Mucosa of rectum (tissue), 2 donors: ENCODE measurements at regions not wholly inside any gene's neighbourhood (a gene's known extent, or its start where the extent isn't known, plus 50 kb on each side); places are given as distances from the start of the nearest gene placed in this dataset.
"Not testable (repeated sequence)": the region's sequence is repeated elsewhere in the genome, so short reads cannot be mapped to it uniquely, and the experiment has no call there.

Source experiments
- H3K27ac ChIP-seq, 2 donors: one replicate each; pipeline ENCODE4 v1.7.0; 2013; ENCODE audit warnings: inconsistent platforms in 2 of 2, low read depth in 2 of 2, low read length in 2 of 2
- H3K27me3 ChIP-seq, 2 donors: one replicate each; pipeline ENCODE4 v1.7.0; 2013; ENCODE audit warnings: low read length in 2 of 2; ENCODE audit not compliant: control insufficient read depth in 2 of 2, insufficient read depth in 2 of 2
- H3K36me3 ChIP-seq, 2 donors: one replicate each; pipeline ENCODE4 v1.7.0; 2013; ENCODE audit warnings: low read length in 2 of 2; ENCODE audit not compliant: control insufficient read depth in 2 of 2, insufficient read depth in 2 of 2
- H3K4me1 ChIP-seq, 2 donors: one replicate each; pipeline ENCODE4 v1.7.0; 2013; ENCODE audit warnings: low read length in 2 of 2, mild to moderate bottlenecking in 1 of 2; ENCODE audit not compliant: control insufficient read depth in 2 of 2, insufficient read depth in 2 of 2
- H3K4me3 ChIP-seq, 2 donors: one replicate each; pipeline ENCODE4 v1.7.0; 2013; ENCODE audit warnings: low read length in 2 of 2
- H3K9ac ChIP-seq, 2 donors: one replicate each; pipeline ENCODE4 v1.7.0; 2013; ENCODE audit warnings: low read length in 2 of 2, low read depth in 1 of 2, mild to moderate bottlenecking in 1 of 2
- H3K9me3 ChIP-seq, 2 donors: one replicate each; pipeline ENCODE4 v1.7.0; 2013; ENCODE audit warnings: low read length in 2 of 2; ENCODE audit not compliant: control insufficient read depth in 2 of 2
- donor health status: healthy.
- donor health status: Normal muscosa, but diverticular disease.

GRCh38 chr11:115637599-115638241 is 133.5 kb upstream of the CADM1 start:
- Histone ChIP-seq H3K27me3 (no peaks in the 10 kb centered on the region), H3K27ac (no peak overlapping the region), H3K4me3 (no peak overlapping the region), H3K4me1 (no peaks in the 10 kb centered on the region), H3K9ac (no peak overlapping the region), H3K9me3 (no peaks in the 10 kb centered on the region), H3K36me3 (no peaks in the 10 kb centered on the region)

GRCh38 chr11:115636753-115637527 is 132.7 kb upstream of the CADM1 start:
- no peak overlapping the region for H3K4me3 ChIP-seq
- H3K27me3 ChIP-seq: no peaks in the 10 kb centered on the region
- no peaks in the 10 kb centered on the region for H3K36me3 ChIP-seq
- no peak overlapping the region for H3K9ac ChIP-seq
- H3K27ac ChIP-seq: no peak overlapping the region
- H3K4me1 ChIP-seq: no peaks in the 10 kb centered on the region
- no peaks in the 10 kb centered on the region for H3K9me3 ChIP-seq

GRCh38 chr11:115633977-115634376 is 129.8 kb upstream of the CADM1 start:
- not testable (repeated sequence) for H3K27ac ChIP-seq, H3K27me3 ChIP-seq, H3K4me3 ChIP-seq, H3K9ac ChIP-seq, H3K4me1 ChIP-seq, H3K9me3 ChIP-seq, H3K36me3 ChIP-seq

GRCh38 chr11:115632061-115632460 is 127.8 kb upstream of the CADM1 start:
- Histone ChIP-seq H3K27me3 (peaks cover 0 to 2% of the 10 kb centered on the region in 2 donors), H3K27ac (no peak overlapping the region), H3K9me3 (no peaks in the 10 kb centered on the region), H3K36me3 (no peaks in the 10 kb centered on the region), H3K9ac (no peak overlapping the region), H3K4me1 (no peaks in the 10 kb centered on the region), H3K4me3 (no peak overlapping the region)

- H3K36me3 ChIP-seq: no peaks in the 10 kb centered on the region
- peaks cover 0 to 2% of the 10 kb centered on the region in 2 donors for H3K27me3 ChIP-seq
- H3K4me3 ChIP-seq: no peak overlapping the region
- no peak overlapping the region for H3K9ac ChIP-seq
- H3K9me3 ChIP-seq: no peaks in the 10 kb centered on the region
- no peaks in the 10 kb centered on the region for H3K4me1 ChIP-seq
- no peak overlapping the region for H3K27ac ChIP-seq
Measured at GRCh38 chr11:115631609-115632008, 127.4 kb upstream of the CADM1 start.

DNA sequence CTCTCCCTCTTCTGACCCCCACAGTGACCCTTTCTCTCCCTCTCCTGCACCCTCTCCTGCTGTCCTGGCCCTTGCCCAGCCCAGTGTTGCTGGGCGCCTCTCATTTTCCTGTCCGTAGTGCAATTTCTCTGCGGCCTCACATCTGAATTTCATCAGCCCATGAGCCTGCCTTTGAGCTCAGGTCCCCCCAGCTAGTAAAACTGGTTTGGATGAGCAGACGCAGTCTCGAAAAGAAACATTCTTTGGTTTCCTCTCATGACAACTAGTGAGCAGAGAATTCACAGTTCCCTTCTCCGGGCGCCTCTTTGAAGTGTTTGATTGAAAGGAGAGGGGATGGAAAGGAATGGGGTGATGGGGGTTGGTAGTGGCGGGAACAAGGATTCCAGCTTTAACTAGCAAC is 126.0 kb upstream of the CADM1 start:
- no peaks in the 10 kb centered on the region for H3K9me3 ChIP-seq
- no peak overlapping the region for H3K27ac ChIP-seq
- no peaks in the 10 kb centered on the region for H3K36me3 ChIP-seq
- H3K4me1 ChIP-seq: no peaks in the 10 kb centered on the region
- H3K27me3 ChIP-seq: peaks cover 0 to 2% of the 10 kb centered on the region in 2 donors
- no peak overlapping the region for H3K4me3 ChIP-seq
- no peak overlapping the region for H3K9ac ChIP-seq

- Histone ChIP-seq H3K27me3 (peaks cover 0 to 2% of the 10 kb centered on the region in 2 donors), H3K4me1 (no peaks in the 10 kb centered on the region), H3K27ac (no peak overlapping the region), H3K9ac (no peak overlapping the region), H3K4me3 (no peak overlapping the region), H3K36me3 (no peaks in the 10 kb centered on the region), H3K9me3 (no peaks in the 10 kb centered on the region)
Measured at GRCh38 chr11:115629456-115630015, 125.3 kb upstream of the CADM1 start.

- no peaks in the 10 kb centered on the region for H3K36me3 ChIP-seq
- H3K27ac ChIP-seq: no peak overlapping the region
- H3K27me3 ChIP-seq: peaks cover 0 to 2% of the 10 kb centered on the region in 2 donors
- no peaks in the 10 kb centered on the region for H3K4me1 ChIP-seq
- no peaks in the 10 kb centered on the region for H3K9me3 ChIP-seq
- H3K9ac ChIP-seq: no peak overlapping the region
- no peak overlapping the region for H3K4me3 ChIP-seq
Measured at GRCh38 chr11:115627666-115628460, 123.6 kb upstream of the CADM1 start.

DNA sequence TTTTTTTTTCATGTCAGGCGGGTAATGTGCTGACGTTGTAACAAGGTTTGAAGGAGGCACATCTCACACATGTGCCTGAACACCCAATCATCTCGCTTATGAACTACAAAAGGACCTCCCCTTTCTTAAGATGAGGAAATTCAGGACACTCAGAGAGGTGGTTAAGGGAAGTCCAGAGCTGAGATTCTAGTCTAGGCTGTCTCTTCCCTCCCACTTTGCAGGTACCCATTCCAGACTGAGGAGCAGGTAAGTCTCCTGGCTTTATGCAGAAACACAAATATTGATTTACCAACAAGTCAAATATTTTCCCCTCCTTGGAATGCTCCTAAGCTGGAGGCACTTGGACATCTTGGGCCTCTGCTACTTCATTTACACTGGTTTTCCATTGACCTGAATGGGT is 122.9 kb upstream of the CADM1 start:
- no peak overlapping the region for H3K4me3 ChIP-seq
- no peaks in the 10 kb centered on the region for H3K9me3 ChIP-seq
- H3K36me3 ChIP-seq: no peaks in the 10 kb centered on the region
- peaks cover 0 to 2% of the 10 kb centered on the region in 2 donors for H3K27me3 ChIP-seq
- no peak overlapping the region for H3K9ac ChIP-seq
- H3K27ac ChIP-seq: no peak overlapping the region
- no peaks in the 10 kb centered on the region for H3K4me1 ChIP-seq

GRCh38 chr11:115626414-115626813 is 122.2 kb upstream of the CADM1 start:
- H3K9me3 ChIP-seq: no peaks in the 10 kb centered on the region
- no peak overlapping the region for H3K27ac ChIP-seq
- H3K4me3 ChIP-seq: no peak overlapping the region
- peaks cover 0 to under 1% of the 10 kb centered on the region in 2 donors for H3K27me3 ChIP-seq
- no peaks in the 10 kb centered on the region for H3K36me3 ChIP-seq
- H3K9ac ChIP-seq: no peak overlapping the region
- H3K4me1 ChIP-seq: no peaks in the 10 kb centered on the region
